ENCODE measurements at regions not wholly inside any gene's neighbourhood (a gene's known extent, or its start where the extent isn't known, plus 50 kb on each side); places are given as distances from the start of the nearest gene placed in this dataset.

DNA sequence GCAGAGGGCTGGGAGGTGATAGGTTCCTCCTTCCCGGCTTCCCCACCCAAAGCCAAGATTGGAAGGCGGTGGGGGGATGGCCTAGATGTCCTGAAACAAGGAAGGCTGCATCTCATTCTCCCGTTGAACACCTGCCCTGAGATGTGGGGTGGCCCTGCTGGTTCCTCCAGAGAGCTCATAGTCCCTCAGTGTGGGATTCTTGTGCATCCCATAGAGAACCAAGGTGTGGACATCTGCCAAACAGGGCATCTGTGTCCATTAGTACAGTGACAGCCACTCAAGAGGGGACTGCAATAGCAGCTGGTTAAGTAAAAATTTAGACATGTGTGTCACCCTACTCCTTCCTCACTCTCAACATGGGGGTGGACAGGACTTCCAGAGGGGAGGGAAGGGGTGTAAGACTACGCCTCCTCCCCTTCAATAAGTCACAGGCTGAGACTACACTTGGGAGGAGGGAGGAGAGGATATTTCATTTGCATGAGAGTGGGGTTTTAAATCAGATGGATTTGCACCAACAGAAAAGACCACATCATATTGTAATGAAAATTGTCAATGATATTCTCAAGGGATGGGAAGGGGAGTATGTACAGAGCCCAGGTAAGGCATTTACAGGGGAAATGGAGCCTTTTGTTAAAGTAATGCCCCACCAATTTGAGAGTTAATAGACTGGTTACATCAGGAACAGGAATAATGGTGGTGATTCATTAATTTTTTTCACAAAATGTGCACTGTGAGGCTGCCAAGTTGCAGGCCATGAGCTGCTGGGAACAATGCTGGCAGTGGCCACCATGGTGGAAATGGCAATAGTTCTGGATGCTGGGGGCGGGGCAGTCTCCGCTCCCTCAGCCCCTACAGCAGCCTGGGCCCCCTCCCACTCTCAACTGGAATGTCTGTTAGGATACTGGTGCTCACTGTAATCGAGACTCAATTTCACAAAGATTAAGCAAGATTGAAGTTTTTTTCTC, 80.6 kb downstream of the TEX51 start:
- TF ChIP-seq GATA2 (IDR thresholded peaks at IDR 0.05; ENCODE audit: low read depth, low read length): no peak

GRCh38 chr2:126981476-126981875, 82.8 kb downstream of the TEX51 start:
- TF ChIP-seq GATA3 (IDR thresholded peaks at IDR 0.05; ENCODE audit: low read depth, low read length) (no peak), GATA2 (IDR thresholded peaks at IDR 0.05; ENCODE audit: low read depth, low read length) (no peak)

DNA sequence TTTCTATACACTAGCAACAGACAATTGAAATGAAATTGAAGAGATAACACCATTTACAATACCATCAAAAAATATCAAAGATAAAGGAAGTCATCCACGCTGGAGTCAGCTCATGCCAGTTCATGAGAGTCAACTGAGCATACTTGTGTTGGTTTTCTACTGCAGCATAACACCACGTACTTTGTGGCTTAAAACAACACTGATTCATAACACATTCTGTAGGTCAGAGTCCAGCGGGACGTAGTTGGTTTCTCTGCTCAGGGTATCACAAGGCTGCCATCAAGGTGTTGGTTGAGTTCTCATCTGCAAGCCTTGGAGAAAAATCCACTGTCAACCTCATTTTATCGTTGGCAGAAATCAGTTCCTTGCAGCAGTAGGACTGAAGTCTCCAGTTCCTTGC, 84.2 kb downstream of the TEX51 start:
- no peak for TF ChIP-seq GATA3 (IDR thresholded peaks at IDR 0.05; ENCODE audit: low read depth, low read length)
- no peak for TF ChIP-seq GATA2 (IDR thresholded peaks at IDR 0.05; ENCODE audit: low read depth, low read length)

- no peak for TF ChIP-seq GATA3 (IDR thresholded peaks at IDR 0.05; ENCODE audit: low read depth, low read length)
- TF ChIP-seq GATA2 (IDR thresholded peaks at IDR 0.05; ENCODE audit: low read depth, low read length): no peak
Measured at GRCh38 chr2:126986631-126987187, 88.0 kb downstream of the TEX51 start.

DNA sequence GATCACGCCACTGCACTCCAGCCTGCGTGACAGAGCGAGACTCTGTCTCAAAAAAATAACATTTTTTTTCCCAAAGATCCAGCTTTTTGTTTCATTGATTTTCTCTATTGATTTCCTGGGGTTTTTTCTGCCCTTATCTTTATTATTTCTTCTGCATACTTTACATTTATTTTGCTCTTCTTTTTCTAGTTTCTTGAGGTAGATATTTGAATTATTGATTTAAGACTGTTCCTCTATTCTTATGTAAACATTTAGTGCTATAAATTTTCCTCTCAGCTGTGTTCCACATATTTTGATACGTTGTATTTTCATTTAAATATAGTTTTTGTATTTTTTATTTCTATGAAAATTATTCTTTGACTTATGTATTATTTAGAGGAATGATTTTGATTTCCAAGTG, 89.8 kb downstream of the TEX51 start:
- TF ChIP-seq GATA2 (IDR thresholded peaks at IDR 0.05; ENCODE audit: low read depth, low read length) (no peak), GATA3 (IDR thresholded peaks at IDR 0.05; ENCODE audit: low read depth, low read length) (no peak)

GRCh38 chr2:126990200-126990599, 91.5 kb downstream of the TEX51 start:
- TF ChIP-seq GATA2 (IDR thresholded peaks at IDR 0.05; ENCODE audit: low read depth, low read length): no peak
- TF ChIP-seq GATA3 (IDR thresholded peaks at IDR 0.05; ENCODE audit: low read depth, low read length): no peak

- TF ChIP-seq GATA3 (IDR thresholded peaks at IDR 0.05; ENCODE audit: low read depth, low read length) (no peak), GATA2 (IDR thresholded peaks at IDR 0.05; ENCODE audit: low read depth, low read length) (no peak)
Measured at GRCh38 chr2:126990605-126991532, 92.2 kb downstream of the TEX51 start.

- TF ChIP-seq GATA3 (IDR thresholded peaks at IDR 0.05; ENCODE audit: low read depth, low read length): no peak
- no peak for TF ChIP-seq GATA2 (IDR thresholded peaks at IDR 0.05; ENCODE audit: low read depth, low read length)
Measured at GRCh38 chr2:126994340-126994777, 95.7 kb downstream of the TEX51 start.

GRCh38 chr2:126995621-126996377, 97.1 kb downstream of the TEX51 start:
- TF ChIP-seq GATA2 (IDR thresholded peaks at IDR 0.05; ENCODE audit: low read depth, low read length): no peak
- TF ChIP-seq GATA3 (IDR thresholded peaks at IDR 0.05; ENCODE audit: low read depth, low read length): no peak

GRCh38 chr2:126996378-126996699, 97.6 kb downstream of the TEX51 start:
- TF ChIP-seq GATA2 (IDR thresholded peaks at IDR 0.05; ENCODE audit: low read depth, low read length) (no peak), GATA3 (IDR thresholded peaks at IDR 0.05; ENCODE audit: low read depth, low read length) (no peak)

Measured in SH-SY5Y (cell line).